ENCODE measurements at regions not wholly inside any gene's neighbourhood (a gene's known extent, or its start where the extent isn't known, plus 50 kb on each side); places are given as distances from the start of the nearest gene placed in this dataset.
A peak's percentile ranks its signal among the peaks of the same experiment; 100 is the strongest.
"Not testable (repeated sequence)": the region's sequence is repeated elsewhere in the genome, so short reads cannot be mapped to it uniquely, and the experiment has no call there.

- DNase-seq: peak; percentile 27
These were observed 533.4 kb downstream of the NTRK3 start for GRCh38 chr15:87722941-87723691.

GRCh38 chr15:87720235-87720634 is 536.3 kb downstream of the NTRK3 start:
- DNase-seq: no peak

- no peak for DNase-seq
These were observed 540.1 kb downstream of the NTRK3 start for GRCh38 chr15:87716422-87716821.

GRCh38 chr15:87715252-87715651 is 541.3 kb downstream of the NTRK3 start:
- DNase-seq: no peak

GRCh38 chr15:87713475-87713879 is 543.1 kb downstream of the NTRK3 start:
- DNase-seq: no peak

- DNase-seq: no peak
These were observed 544.3 kb downstream of the NTRK3 start for GRCh38 chr15:87712211-87712610.

- DNase-seq: no peak
These were observed 545.5 kb downstream of the NTRK3 start for GRCh38 chr15:87711026-87711425.

GRCh38 chr15:87710406-87710805 is 546.1 kb downstream of the NTRK3 start:
- no peak for DNase-seq

GRCh38 chr15:87707566-87708130 is 548.9 kb downstream of the NTRK3 start:
- DNase-seq: no peak

GRCh38 chr15:87707071-87707470 is 549.5 kb downstream of the NTRK3 start:
- DNase-seq: peak; percentile 44

- DNase-seq: no peak
These were observed 550.5 kb downstream of the NTRK3 start for GRCh38 chr15:87706001-87706400.

- DNase-seq: no peak
These were observed 552.3 kb downstream of the NTRK3 start for GRCh38 chr15:87704276-87704675.

- no peak for DNase-seq
These were observed 553.0 kb downstream of the NTRK3 start for GRCh38 chr15:87703327-87704111.

- no peak for DNase-seq
These were observed 554.3 kb downstream of the NTRK3 start for GRCh38 chr15:87702270-87702669.

- not testable (repeated sequence) for DNase-seq
These were observed 558.1 kb downstream of the NTRK3 start for GRCh38 chr15:87698467-87698866.

GRCh38 chr15:87689716-87690115 is 566.8 kb downstream of the NTRK3 start:
- no peak for DNase-seq

- peak; percentile 13 for DNase-seq
These were observed 569.0 kb downstream of the NTRK3 start for GRCh38 chr15:87687523-87687870.

- DNase-seq: no peak
These were observed 569.6 kb downstream of the NTRK3 start for GRCh38 chr15:87686841-87687522.

- no peak for DNase-seq
These were observed 570.2 kb downstream of the NTRK3 start for GRCh38 chr15:87686339-87686738.

GRCh38 chr15:87682527-87682926 is 574.0 kb downstream of the NTRK3 start:
- no peak for DNase-seq

GRCh38 chr15:87681104-87681503 is 575.4 kb downstream of the NTRK3 start:
- no peak for DNase-seq

- DNase-seq: no peak
These were observed 576.3 kb downstream of the NTRK3 start for GRCh38 chr15:87680208-87680607.

- no peak for DNase-seq
These were observed 581.3 kb downstream of the NTRK3 start for GRCh38 chr15:87675271-87675670.
